BJ (cell line): ENCODE measurements at regions not wholly inside any gene's neighbourhood (a gene's known extent, or its start where the extent isn't known, plus 50 kb on each side); places are given as distances from the start of the nearest gene placed in this dataset.

ENCODE experiments used
- CTCF ChIA-PET: fragments of 350-600 bp; formaldehyde crosslinking; extraction: SDS; loops from one replicate; lab custom pipeline; 2021; ENCODE audit warnings: antibody characterized with exemption, inconsistent platforms; lab: Yijun Ruan, JAX
- POLR2A ChIA-PET: fragments of 300-600 bp; sonication (Branson Sonifier 250); formaldehyde crosslinking; extraction: SDS; loops from one replicate; lab custom pipeline; 2021; ENCODE audit warnings: antibody characterized with exemption; lab: Charles Lee
- DNase-seq: peaks from one replicate; pipeline ENCODE4 v3.0.0-alpha.2; 2011; ENCODE audit warnings: low read depth
- H3K27me3 ChIP-seq: 2 replicates; pipeline ENCODE4 v1.6.0; 2011; ENCODE audit warnings: low read length; ENCODE audit not compliant: control insufficient read depth, insufficient read depth
- H3K36me3 ChIP-seq: 2 replicates; pipeline ENCODE4 v1.5.1; 2011; ENCODE audit warnings: low read length; ENCODE audit not compliant: control insufficient read depth, insufficient read depth
- H3K4me3 ChIP-seq: 2 replicates; pipeline ENCODE4 v1.5.1; 2011; ENCODE audit warnings: low read depth, mild to moderate bottlenecking, control low read depth, low read length
- TF ChIP-seq, protein P1 (sequence below): IDR thresholded peaks from 2 replicates; pipeline ENCODE4 v1.5.1; 2011; ENCODE audit warnings: low read depth, mild to moderate bottlenecking, control low read depth, inconsistent platforms, low read length, moderate library complexity; ENCODE audit not compliant: insufficient read depth

DNA sequence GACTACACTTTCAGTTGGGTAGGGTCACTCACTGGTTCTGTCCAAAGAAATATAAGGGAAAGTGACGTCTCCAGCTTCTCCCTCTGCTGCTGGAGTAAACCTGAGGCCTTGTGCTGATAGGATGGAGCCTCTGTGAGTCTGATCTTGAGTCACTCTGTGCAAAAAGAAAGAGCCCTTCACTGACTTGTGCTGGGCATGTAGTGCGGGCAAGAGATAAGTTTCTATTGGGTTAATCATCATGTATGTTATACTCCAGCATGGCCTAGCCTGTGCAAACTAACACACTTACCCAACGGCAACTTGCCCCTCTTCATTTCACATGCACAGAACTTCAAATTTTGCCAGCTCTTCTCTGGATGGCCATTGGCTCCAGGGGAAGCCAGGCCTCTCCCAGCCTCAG is 118.5 kb upstream of the LMO4 start:
- Histone ChIP-seq H3K36me3 (no peaks in the 10 kb centered on the region), H3K27me3 (no peaks in the 10 kb centered on the region), H3K4me3 (no peak overlapping the region)
- ChIA-PET POLR2A (no interaction called here), CTCF (no interaction called here)
- no peak for DNase-seq
- TF ChIP-seq, protein P1, sequence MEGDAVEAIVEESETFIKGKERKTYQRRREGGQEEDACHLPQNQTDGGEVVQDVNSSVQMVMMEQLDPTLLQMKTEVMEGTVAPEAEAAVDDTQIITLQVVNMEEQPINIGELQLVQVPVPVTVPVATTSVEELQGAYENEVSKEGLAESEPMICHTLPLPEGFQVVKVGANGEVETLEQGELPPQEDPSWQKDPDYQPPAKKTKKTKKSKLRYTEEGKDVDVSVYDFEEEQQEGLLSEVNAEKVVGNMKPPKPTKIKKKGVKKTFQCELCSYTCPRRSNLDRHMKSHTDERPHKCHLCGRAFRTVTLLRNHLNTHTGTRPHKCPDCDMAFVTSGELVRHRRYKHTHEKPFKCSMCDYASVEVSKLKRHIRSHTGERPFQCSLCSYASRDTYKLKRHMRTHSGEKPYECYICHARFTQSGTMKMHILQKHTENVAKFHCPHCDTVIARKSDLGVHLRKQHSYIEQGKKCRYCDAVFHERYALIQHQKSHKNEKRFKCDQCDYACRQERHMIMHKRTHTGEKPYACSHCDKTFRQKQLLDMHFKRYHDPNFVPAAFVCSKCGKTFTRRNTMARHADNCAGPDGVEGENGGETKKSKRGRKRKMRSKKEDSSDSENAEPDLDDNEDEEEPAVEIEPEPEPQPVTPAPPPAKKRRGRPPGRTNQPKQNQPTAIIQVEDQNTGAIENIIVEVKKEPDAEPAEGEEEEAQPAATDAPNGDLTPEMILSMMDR, result no peak

DNA sequence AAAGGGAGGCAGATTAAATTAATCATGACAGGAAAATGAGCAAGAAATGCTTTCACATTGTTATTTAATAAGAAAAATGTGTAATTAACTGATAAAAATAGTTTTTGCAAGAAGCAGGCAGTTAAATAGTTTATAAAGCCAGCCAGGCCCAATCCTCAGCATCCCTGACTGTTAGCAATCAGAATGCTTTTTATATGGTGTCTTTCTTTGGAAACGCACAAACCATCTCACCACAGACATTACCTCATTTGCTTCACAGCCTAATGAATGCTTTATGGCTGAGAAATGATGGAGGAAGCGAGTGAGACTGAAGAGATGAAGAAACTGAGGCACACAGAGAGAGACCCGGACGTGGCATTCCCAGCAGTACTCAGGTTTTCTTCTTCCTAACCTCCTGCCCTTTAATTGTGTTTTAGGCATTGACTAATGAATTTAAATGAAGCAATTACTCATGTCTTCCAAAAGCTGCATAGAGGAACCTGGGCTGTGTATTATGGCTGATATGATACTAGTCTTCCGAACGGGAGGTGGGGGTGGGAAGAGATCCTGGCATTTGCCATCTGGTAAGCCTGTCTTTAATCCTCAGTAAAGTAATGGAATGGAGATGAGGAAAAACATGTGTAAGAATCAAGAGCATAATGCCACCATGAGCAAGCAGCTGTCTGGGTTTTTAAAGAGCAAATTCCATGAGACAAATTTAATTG is 116.1 kb upstream of the LMO4 start:
- ChIA-PET CTCF (interaction anchor here (2.0 kb wide), 1 partner anchor 12 kb away, joined by 8 read pairs; no protein-coding TSS in a partner anchor), POLR2A (no interaction called here)
- H3K36me3 ChIP-seq, result no peaks in the 10 kb centered on the region
- peak; percentile 63 for DNase-seq
- H3K27me3 ChIP-seq, result no peaks in the 10 kb centered on the region
- TF ChIP-seq, protein P1, result no peak
- H3K4me3 ChIP-seq, result no peak overlapping the region

DNA sequence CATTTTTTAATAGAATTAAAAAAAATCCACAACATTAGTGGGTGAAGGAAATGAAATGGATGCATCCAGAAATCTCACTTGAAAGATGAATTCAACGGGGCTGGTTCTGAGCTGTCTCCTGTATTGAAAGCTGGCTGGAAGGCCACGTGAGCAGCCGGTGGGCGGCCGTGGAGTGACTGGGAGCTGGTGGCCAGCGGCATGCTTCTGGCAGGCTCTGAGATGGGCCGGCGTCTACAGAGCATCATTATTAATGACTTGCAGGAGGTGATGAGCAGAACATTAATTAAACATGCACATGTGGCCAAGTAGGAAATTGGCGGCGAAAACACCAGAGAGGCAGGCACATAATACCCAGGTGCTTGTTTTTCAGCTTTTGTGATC is 115.6 kb upstream of the LMO4 start:
- POLR2A ChIA-PET, result no interaction called here
- Histone ChIP-seq H3K36me3 (no peaks in the 10 kb centered on the region), H3K4me3 (no peak overlapping the region), H3K27me3 (no peaks in the 10 kb centered on the region)
- no peak for DNase-seq
- TF ChIP-seq, protein P1, result no peak
- CTCF ChIA-PET, result interaction anchor here (2.0 kb wide), 1 partner anchor 12 kb away, joined by 8 read pairs; no protein-coding TSS in a partner anchor

DNA sequence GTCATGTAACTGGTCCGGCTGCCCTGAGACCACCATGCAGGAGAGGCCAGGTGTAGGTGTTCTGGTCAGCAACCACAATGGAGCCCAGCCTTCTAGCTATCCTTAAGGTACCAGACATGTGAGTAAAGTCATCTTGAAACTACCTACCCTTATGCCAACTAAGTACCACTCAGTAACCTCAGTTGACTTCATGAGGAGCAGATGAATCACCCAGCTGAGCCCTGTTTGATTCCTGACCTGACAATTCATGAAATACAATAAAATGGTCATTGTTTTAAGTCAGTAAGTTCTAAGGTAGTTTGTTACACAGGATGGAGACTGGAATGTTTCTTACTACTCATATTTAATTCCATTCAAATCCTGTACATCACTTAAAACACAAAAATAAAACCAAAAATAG is 113.1 kb upstream of the LMO4 start:
- TF ChIP-seq, protein P1, result no peak
- no peaks in the 10 kb centered on the region for H3K36me3 ChIP-seq
- ChIA-PET POLR2A (no interaction called here), CTCF (no interaction called here)
- H3K4me3 ChIP-seq, result no peak overlapping the region
- H3K27me3 ChIP-seq, result no peaks in the 10 kb centered on the region
- DNase-seq, result no peak

DNA sequence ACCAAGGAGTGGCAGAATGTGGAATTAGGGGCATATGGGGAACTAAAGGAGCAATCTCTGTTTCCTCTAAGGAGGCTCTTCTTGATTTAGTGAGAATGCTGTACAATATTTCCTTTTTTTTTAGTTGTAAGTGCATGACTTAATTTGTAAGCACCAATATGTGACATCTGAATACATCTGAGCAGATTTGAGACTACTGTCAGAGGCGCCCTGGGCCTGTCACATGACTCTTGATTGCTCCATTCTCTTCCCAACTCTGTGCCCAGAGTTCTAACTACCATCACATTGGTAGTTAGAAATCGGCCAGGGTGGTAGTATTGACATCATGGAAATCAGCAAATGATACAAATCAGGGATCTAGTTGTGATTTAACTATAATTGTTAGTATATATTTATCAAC is 110.1 kb upstream of the LMO4 start:
- CTCF ChIA-PET, result no interaction called here
- Histone ChIP-seq H3K36me3 (no peaks in the 10 kb centered on the region), H3K27me3 (no peaks in the 10 kb centered on the region), H3K4me3 (no peak overlapping the region)
- DNase-seq, result no peak
- TF ChIP-seq, protein P1, result no peak
- POLR2A ChIA-PET, result interaction anchor here (0.5 kb wide), 1 partner anchor 117 kb away, joined by 3 read pairs; no protein-coding TSS in a partner anchor
